Ascending aorta (tissue), 2 donors: ENCODE measurements at regions not wholly inside any gene's neighbourhood (a gene's known extent, or its start where the extent isn't known, plus 50 kb on each side); places are given as distances from the start of the nearest gene placed in this dataset.
A peak's percentile ranks its signal among the peaks of the same experiment; 100 is the strongest.

ENCODE experiments used
- DNase-seq, 2 donors: peaks; one replicate each; pipeline ENCODE4 v3.0.0-alpha.2; 2019; ENCODE audit warnings: low spot score in 2 of 2
- H3K27ac ChIP-seq, 2 donors: fragments of 200-600 bp; sonication (generic); one replicate each; pipeline ENCODE4 v1.5.1; 2016 to 2017; ENCODE audit warnings: mild to moderate bottlenecking in 1 of 2
- H3K27me3 ChIP-seq: fragments of 200-600 bp; sonication (generic); one replicate; pipeline ENCODE4 v1.5.1; 2017
- H3K36me3 ChIP-seq, 2 donors: fragments of 200-600 bp; sonication (generic); one replicate each; pipeline ENCODE4 v1.5.1; 2016
- H3K4me1 ChIP-seq, 2 donors: fragments of 200-600 bp; sonication (generic); one replicate each; pipeline ENCODE4 v1.5.1; 2016 to 2017; ENCODE audit warnings: mild to moderate bottlenecking in 1 of 2
- H3K4me3 ChIP-seq, 2 donors: fragments of 200-600 bp; sonication (generic); one replicate each; pipeline ENCODE4 v1.5.1; 2016 to 2017; ENCODE audit warnings: mild to moderate bottlenecking in 1 of 2
- H3K9me3 ChIP-seq, 2 donors: fragments of 200-600 bp; sonication (generic); one replicate each; pipeline ENCODE4 v1.5.1; 2016
- CTCF ChIP-seq, 3 experiments: fragments of 200-600 bp in 2 of 3; fragments of 450-650 bp in 1 of 3; sonication (generic) in 2 of 3; IDR thresholded peaks; one replicate each; pipeline ENCODE4 v1.5.1; 2016 to 2019; ENCODE audit warnings: antibody characterized with exemption in 3 of 3, mild to moderate bottlenecking in 1 of 3, moderate library complexity in 1 of 3
- intact Hi-C: fragments of 100-400 bp; cut with DNase I; formaldehyde crosslinking; loops from one replicate; pipeline ENCODE4 v1.15.1; 2023

GRCh38 chr2:106041150-106041549 is 153.0 kb downstream of the UXS1 start:
- intact Hi-C loops: no loop called here
- no peak for DNase-seq
- Histone ChIP-seq H3K27me3 (no peaks in the 10 kb centered on the region), H3K4me1 (no peaks in the 10 kb centered on the region), H3K36me3 (no peaks in the 10 kb centered on the region), H3K27ac (no peak overlapping the region), H3K9me3 (no peaks in the 10 kb centered on the region), H3K4me3 (no peak overlapping the region)
- TF ChIP-seq CTCF (IDR thresholded peaks at IDR 0.05): no peak

- Histone ChIP-seq H3K27ac (peak overlapping the region in 1 of 2 donors; percentile 11), H3K36me3 (no peaks in the 10 kb centered on the region), H3K9me3 (no peaks in the 10 kb centered on the region), H3K4me3 (no peak overlapping the region), H3K4me1 (no peaks in the 10 kb centered on the region), H3K27me3 (no peaks in the 10 kb centered on the region)
- no peak for TF ChIP-seq CTCF (IDR thresholded peaks at IDR 0.05)
- no peak for DNase-seq
- intact Hi-C loops: no loop called here
Measured at GRCh38 chr2:106039634-106040315, 154.3 kb downstream of the UXS1 start.

- Histone ChIP-seq H3K27me3 (no peaks in the 10 kb centered on the region), H3K4me1 (no peaks in the 10 kb centered on the region), H3K9me3 (no peaks in the 10 kb centered on the region), H3K4me3 (no peak overlapping the region), H3K36me3 (no peaks in the 10 kb centered on the region), H3K27ac (no peak overlapping the region)
- no peak for DNase-seq
- intact Hi-C loops: no loop called here
- no peak for TF ChIP-seq CTCF (IDR thresholded peaks at IDR 0.05)
Measured at GRCh38 chr2:106038601-106039375, 155.3 kb downstream of the UXS1 start.

GRCh38 chr2:106037932-106038331 is 156.2 kb downstream of the UXS1 start:
- intact Hi-C loops: no loop called here
- DNase-seq: no peak
- TF ChIP-seq CTCF (IDR thresholded peaks at IDR 0.05): no peak
- H3K27ac ChIP-seq: no peak overlapping the region
- H3K27me3 ChIP-seq: no peaks in the 10 kb centered on the region
- no peaks in the 10 kb centered on the region for H3K4me1 ChIP-seq
- no peak overlapping the region for H3K4me3 ChIP-seq
- H3K9me3 ChIP-seq: no peaks in the 10 kb centered on the region
- H3K36me3 ChIP-seq: no peaks in the 10 kb centered on the region

- no peak for DNase-seq
- TF ChIP-seq CTCF (IDR thresholded peaks at IDR 0.05): no peak
- no peaks in the 10 kb centered on the region for H3K36me3 ChIP-seq
- no peaks in the 10 kb centered on the region for H3K27me3 ChIP-seq
- H3K4me1 ChIP-seq: no peaks in the 10 kb centered on the region
- intact Hi-C loops: no loop called here
- H3K4me3 ChIP-seq: no peak overlapping the region
- no peaks in the 10 kb centered on the region for H3K9me3 ChIP-seq
- H3K27ac ChIP-seq: no peak overlapping the region
Measured at GRCh38 chr2:106037262-106037661, 156.8 kb downstream of the UXS1 start.
